ENCODE measurements at regions not wholly inside any gene's neighbourhood (a gene's known extent, or its start where the extent isn't known, plus 50 kb on each side); places are given as distances from the start of the nearest gene placed in this dataset.

GRCh38 chr21:15207231-15207630 is 142.4 kb upstream of the NRIP1 start:
- no peak for TF ChIP-seq OSR1 (CRISPR knock-in tag; IDR thresholded peaks at IDR 0.05)
- TF ChIP-seq ZC3H10 (CRISPR knock-in tag; IDR thresholded peaks at IDR 0.05) = no peak
- no peak for TF ChIP-seq CSDC2 (CRISPR knock-in tag; IDR thresholded peaks at IDR 0.05)
- TF ChIP-seq GLIS3 (CRISPR knock-in tag; IDR thresholded peaks at IDR 0.05) = no peak
- TF ChIP-seq, protein P1, sequence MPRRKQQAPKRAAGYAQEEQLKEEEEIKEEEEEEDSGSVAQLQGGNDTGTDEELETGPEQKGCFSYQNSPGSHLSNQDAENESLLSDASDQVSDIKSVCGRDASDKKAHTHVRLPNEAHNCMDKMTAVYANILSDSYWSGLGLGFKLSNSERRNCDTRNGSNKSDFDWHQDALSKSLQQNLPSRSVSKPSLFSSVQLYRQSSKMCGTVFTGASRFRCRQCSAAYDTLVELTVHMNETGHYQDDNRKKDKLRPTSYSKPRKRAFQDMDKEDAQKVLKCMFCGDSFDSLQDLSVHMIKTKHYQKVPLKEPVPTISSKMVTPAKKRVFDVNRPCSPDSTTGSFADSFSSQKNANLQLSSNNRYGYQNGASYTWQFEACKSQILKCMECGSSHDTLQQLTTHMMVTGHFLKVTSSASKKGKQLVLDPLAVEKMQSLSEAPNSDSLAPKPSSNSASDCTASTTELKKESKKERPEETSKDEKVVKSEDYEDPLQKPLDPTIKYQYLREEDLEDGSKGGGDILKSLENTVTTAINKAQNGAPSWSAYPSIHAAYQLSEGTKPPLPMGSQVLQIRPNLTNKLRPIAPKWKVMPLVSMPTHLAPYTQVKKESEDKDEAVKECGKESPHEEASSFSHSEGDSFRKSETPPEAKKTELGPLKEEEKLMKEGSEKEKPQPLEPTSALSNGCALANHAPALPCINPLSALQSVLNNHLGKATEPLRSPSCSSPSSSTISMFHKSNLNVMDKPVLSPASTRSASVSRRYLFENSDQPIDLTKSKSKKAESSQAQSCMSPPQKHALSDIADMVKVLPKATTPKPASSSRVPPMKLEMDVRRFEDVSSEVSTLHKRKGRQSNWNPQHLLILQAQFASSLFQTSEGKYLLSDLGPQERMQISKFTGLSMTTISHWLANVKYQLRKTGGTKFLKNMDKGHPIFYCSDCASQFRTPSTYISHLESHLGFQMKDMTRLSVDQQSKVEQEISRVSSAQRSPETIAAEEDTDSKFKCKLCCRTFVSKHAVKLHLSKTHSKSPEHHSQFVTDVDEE (CRISPR knock-in tag; IDR thresholded peaks at IDR 0.05) = no peak
- TF ChIP-seq BACH2 (CRISPR knock-in tag; IDR thresholded peaks at IDR 0.05; ENCODE audit: borderline replicate concordance) = no peak
- no peak for TF ChIP-seq ZFP30 (CRISPR knock-in tag; IDR thresholded peaks at IDR 0.05)
- TF ChIP-seq, protein P2, sequence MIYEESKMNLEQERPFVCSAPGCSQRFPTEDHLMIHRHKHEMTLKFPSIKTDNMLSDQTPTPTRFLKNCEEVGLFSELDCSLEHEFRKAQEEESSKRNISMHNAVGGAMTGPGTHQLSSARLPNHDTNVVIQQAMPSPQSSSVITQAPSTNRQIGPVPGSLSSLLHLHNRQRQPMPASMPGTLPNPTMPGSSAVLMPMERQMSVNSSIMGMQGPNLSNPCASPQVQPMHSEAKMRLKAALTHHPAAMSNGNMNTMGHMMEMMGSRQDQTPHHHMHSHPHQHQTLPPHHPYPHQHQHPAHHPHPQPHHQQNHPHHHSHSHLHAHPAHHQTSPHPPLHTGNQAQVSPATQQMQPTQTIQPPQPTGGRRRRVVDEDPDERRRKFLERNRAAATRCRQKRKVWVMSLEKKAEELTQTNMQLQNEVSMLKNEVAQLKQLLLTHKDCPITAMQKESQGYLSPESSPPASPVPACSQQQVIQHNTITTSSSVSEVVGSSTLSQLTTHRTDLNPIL (CRISPR knock-in tag; IDR thresholded peaks at IDR 0.05; ENCODE audit: low read depth) = no peak
- no peak for TF ChIP-seq ZNF8 (CRISPR knock-in tag; IDR thresholded peaks at IDR 0.05)
- TF ChIP-seq ZNF70 (CRISPR knock-in tag; IDR thresholded peaks at IDR 0.05) = no peak
- no peak for TF ChIP-seq TCF4 (CRISPR knock-in tag; IDR thresholded peaks at IDR 0.05; ENCODE audit: borderline replicate concordance)
- TF ChIP-seq SNAI2 (CRISPR knock-in tag; IDR thresholded peaks at IDR 0.05) = no peak
- TF ChIP-seq, protein P3, sequence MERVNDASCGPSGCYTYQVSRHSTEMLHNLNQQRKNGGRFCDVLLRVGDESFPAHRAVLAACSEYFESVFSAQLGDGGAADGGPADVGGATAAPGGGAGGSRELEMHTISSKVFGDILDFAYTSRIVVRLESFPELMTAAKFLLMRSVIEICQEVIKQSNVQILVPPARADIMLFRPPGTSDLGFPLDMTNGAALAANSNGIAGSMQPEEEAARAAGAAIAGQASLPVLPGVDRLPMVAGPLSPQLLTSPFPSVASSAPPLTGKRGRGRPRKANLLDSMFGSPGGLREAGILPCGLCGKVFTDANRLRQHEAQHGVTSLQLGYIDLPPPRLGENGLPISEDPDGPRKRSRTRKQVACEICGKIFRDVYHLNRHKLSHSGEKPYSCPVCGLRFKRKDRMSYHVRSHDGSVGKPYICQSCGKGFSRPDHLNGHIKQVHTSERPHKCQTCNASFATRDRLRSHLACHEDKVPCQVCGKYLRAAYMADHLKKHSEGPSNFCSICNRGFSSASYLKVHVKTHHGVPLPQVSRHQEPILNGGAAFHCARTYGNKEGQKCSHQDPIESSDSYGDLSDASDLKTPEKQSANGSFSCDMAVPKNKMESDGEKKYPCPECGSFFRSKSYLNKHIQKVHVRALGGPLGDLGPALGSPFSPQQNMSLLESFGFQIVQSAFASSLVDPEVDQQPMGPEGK (CRISPR knock-in tag; IDR thresholded peaks at IDR 0.05; ENCODE audit: borderline replicate concordance) = no peak
- no peak for ATAC-seq

DNA sequence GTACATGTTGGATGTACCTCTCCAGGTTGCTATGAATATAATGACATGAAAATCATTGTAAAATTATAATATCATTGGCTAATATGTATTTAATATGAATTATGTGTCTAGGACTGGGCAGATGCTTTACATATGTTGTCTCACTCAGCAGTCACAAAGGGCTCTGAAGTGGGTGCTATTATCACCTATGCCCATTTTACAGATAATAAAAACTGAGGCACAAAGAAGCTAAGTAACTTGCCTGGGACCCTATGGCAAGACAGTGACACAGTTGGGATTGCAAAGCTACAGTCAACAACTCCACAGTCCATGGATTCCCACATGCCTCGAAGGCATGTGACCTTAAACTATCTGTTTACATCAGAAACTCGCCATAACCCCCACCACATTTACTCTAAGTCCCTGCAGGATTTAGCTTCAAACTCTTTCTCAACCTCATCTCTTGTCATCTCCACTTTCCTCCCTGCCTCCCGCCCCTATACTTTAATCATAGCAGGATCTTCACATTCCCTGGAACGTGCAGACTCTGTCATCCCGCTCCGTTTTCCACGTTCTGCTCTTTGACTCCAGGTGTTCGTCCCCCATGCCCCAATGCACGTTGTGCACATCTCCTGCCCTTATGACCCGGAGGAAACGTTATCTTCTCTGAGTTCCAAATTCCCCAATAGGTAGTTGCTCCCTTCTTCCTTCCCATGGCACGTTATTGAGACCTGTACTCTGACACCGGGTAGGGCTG is 143.0 kb upstream of the NRIP1 start:
- TF ChIP-seq ESRRG (CRISPR knock-in tag; IDR thresholded peaks at IDR 0.05) (no peak), ARNTL (CRISPR knock-in tag; IDR thresholded peaks at IDR 0.05; ENCODE audit: borderline replicate concordance, low read depth) (no peak), ZNF8 (CRISPR knock-in tag; IDR thresholded peaks at IDR 0.05) (no peak), TCF4 (CRISPR knock-in tag; IDR thresholded peaks at IDR 0.05; ENCODE audit: borderline replicate concordance) (no peak), SNAI2 (CRISPR knock-in tag; IDR thresholded peaks at IDR 0.05) (no peak), GLIS3 (CRISPR knock-in tag; IDR thresholded peaks at IDR 0.05) (no peak), OSR1 (CRISPR knock-in tag; IDR thresholded peaks at IDR 0.05) (no peak), BACH2 (CRISPR knock-in tag; IDR thresholded peaks at IDR 0.05; ENCODE audit: borderline replicate concordance) (no peak)
- TF ChIP-seq, protein P4, sequence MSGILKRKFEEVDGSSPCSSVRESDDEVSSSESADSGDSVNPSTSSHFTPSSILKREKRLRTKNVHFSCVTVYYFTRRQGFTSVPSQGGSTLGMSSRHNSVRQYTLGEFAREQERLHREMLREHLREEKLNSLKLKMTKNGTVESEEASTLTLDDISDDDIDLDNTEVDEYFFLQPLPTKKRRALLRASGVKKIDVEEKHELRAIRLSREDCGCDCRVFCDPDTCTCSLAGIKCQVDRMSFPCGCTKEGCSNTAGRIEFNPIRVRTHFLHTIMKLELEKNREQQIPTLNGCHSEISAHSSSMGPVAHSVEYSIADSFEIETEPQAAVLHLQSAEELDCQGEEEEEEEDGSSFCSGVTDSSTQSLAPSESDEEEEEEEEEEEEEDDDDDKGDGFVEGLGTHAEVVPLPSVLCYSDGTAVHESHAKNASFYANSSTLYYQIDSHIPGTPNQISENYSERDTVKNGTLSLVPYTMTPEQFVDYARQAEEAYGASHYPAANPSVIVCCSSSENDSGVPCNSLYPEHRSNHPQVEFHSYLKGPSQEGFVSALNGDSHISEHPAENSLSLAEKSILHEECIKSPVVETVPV (CRISPR knock-in tag; IDR thresholded peaks at IDR 0.05) = no peak
- TF ChIP-seq, protein P2 (CRISPR knock-in tag; IDR thresholded peaks at IDR 0.05; ENCODE audit: low read depth) = no peak
- ATAC-seq = no peak

GRCh38 chr21:15208786-15209185 is 144.0 kb upstream of the NRIP1 start:
- ATAC-seq = no peak
- no peak for TF ChIP-seq TCF4 (CRISPR knock-in tag; IDR thresholded peaks at IDR 0.05; ENCODE audit: borderline replicate concordance)
- no peak for TF ChIP-seq GLIS3 (CRISPR knock-in tag; IDR thresholded peaks at IDR 0.05)
- no peak for TF ChIP-seq ZNF70 (CRISPR knock-in tag; IDR thresholded peaks at IDR 0.05)
- no peak for TF ChIP-seq ZFP3 (CRISPR knock-in tag; IDR thresholded peaks at IDR 0.05)
- no peak for TF ChIP-seq ZC3H10 (CRISPR knock-in tag; IDR thresholded peaks at IDR 0.05)
- TF ChIP-seq ZNF8 (CRISPR knock-in tag; IDR thresholded peaks at IDR 0.05) = no peak
- TF ChIP-seq ISL1 (CRISPR knock-in tag; IDR thresholded peaks at IDR 0.05) = no peak
- TF ChIP-seq, protein P1 (CRISPR knock-in tag; IDR thresholded peaks at IDR 0.05) = no peak
- TF ChIP-seq ZNF565 (CRISPR knock-in tag; conservative IDR thresholded peaks at IDR 0.05; ENCODE audit: low read depth) = no peak
- TF ChIP-seq PPARA (CRISPR knock-in tag; IDR thresholded peaks at IDR 0.05; ENCODE audit: borderline replicate concordance) = no peak
- TF ChIP-seq POU6F1 (CRISPR knock-in tag; IDR thresholded peaks at IDR 0.05; ENCODE audit: borderline replicate concordance, low read depth) = no peak
- no peak for TF ChIP-seq SNAI2 (CRISPR knock-in tag; IDR thresholded peaks at IDR 0.05)
- TF ChIP-seq RARB (CRISPR knock-in tag; IDR thresholded peaks at IDR 0.05) = no peak
- no peak for TF ChIP-seq ESRRG (CRISPR knock-in tag; IDR thresholded peaks at IDR 0.05)
- no peak for TF ChIP-seq OSR1 (CRISPR knock-in tag; IDR thresholded peaks at IDR 0.05)

All from SK-N-SH treated with all-trans-retinoic acid at 6 μM for 48 hours (cell line).